Inferior parietal cortex (tissue), 1 donor: ENCODE measurements at regions not wholly inside any gene's neighbourhood (a gene's known extent, or its start where the extent isn't known, plus 50 kb on each side); places are given as distances from the start of the nearest gene placed in this dataset.
"Not testable (repeated sequence)": the region's sequence is repeated elsewhere in the genome, so short reads cannot be mapped to it uniquely, and the experiment has no call there.

Source experiments
- DNase-seq: peaks from one replicate; pipeline ENCODE4 v3.0.0-alpha.2; 2016; ENCODE audit errors: extremely low spot score

- DNase-seq, result no peak
These were observed 136.9 kb upstream of the ALDH1B1 start for GRCh38 chr9:38255599-38255998.

GRCh38 chr9:38254756-38255155 is 137.7 kb upstream of the ALDH1B1 start:
- DNase-seq, result no peak

- no peak for DNase-seq
These were observed 138.4 kb upstream of the ALDH1B1 start for GRCh38 chr9:38254151-38254550.

GRCh38 chr9:38253200-38253599 is 139.3 kb upstream of the ALDH1B1 start:
- no peak for DNase-seq

- DNase-seq, result no peak
These were observed 141.3 kb upstream of the ALDH1B1 start for GRCh38 chr9:38251036-38251860.

GRCh38 chr9:38250279-38251035 is 142.0 kb upstream of the ALDH1B1 start:
- no peak for DNase-seq

- no peak for DNase-seq
These were observed 142.8 kb upstream of the ALDH1B1 start for GRCh38 chr9:38249587-38250210.

- DNase-seq, result no peak
These were observed 143.5 kb upstream of the ALDH1B1 start for GRCh38 chr9:38249049-38249448.

- no peak for DNase-seq
These were observed 145.7 kb upstream of the ALDH1B1 start for GRCh38 chr9:38246833-38247232.

GRCh38 chr9:38244971-38245370 is 147.5 kb upstream of the ALDH1B1 start:
- DNase-seq, result no peak

GRCh38 chr9:38243993-38244392 is 148.5 kb upstream of the ALDH1B1 start:
- no peak for DNase-seq

- DNase-seq, result not testable (repeated sequence)
These were observed 150.4 kb upstream of the ALDH1B1 start for GRCh38 chr9:38242151-38242550.

GRCh38 chr9:38240051-38240450 is 152.5 kb upstream of the ALDH1B1 start:
- DNase-seq, result no peak

- DNase-seq, result no peak
These were observed 157.3 kb upstream of the ALDH1B1 start for GRCh38 chr9:38235244-38235643.

- no peak for DNase-seq
These were observed 157.9 kb upstream of the ALDH1B1 start for GRCh38 chr9:38234479-38235170.

GRCh38 chr9:38233796-38234355 is 158.6 kb upstream of the ALDH1B1 start:
- DNase-seq, result no peak

- DNase-seq, result no peak
These were observed 159.2 kb upstream of the ALDH1B1 start for GRCh38 chr9:38233343-38233742.

GRCh38 chr9:38232895-38233294 is 159.6 kb upstream of the ALDH1B1 start:
- no peak for DNase-seq

- no peak for DNase-seq
These were observed 160.6 kb upstream of the SHB start for GRCh38 chr9:38229504-38230155.

- DNase-seq, result no peak
These were observed 160.1 kb upstream of the SHB start for GRCh38 chr9:38229104-38229500.
